CD4-positive, alpha-beta memory T cell (primary cell): ENCODE measurements at regions not wholly inside any gene's neighbourhood (a gene's known extent, or its start where the extent isn't known, plus 50 kb on each side); places are given as distances from the start of the nearest gene placed in this dataset.
"Not testable (repeated sequence)": the region's sequence is repeated elsewhere in the genome, so short reads cannot be mapped to it uniquely, and the experiment has no call there.

Source experiments
- CTCF ChIA-PET: fragments of 350-600 bp; sonication (Branson Sonifier 250); formaldehyde crosslinking; loops from one replicate; lab custom pipeline; 2021; ENCODE audit warnings: inconsistent platforms; ENCODE audit not compliant: partially characterized antibody; lab: Charles Lee
- POLR2A ChIA-PET: fragments of 350-600 bp; sonication (Branson Sonifier 250); formaldehyde crosslinking; loops from one replicate; lab custom pipeline; 2021; ENCODE audit not compliant: partially characterized antibody; lab: Charles Lee
- DNase-seq, 5 donors: peaks; one replicate each; pipeline versions ENCODE4 v3.0.0 to v3.0.0-alpha.2; 2020 to 2022; ENCODE audit warnings: mixed read lengths in 1 of 5
- H3K27ac ChIP-seq: one replicate; pipeline ENCODE4 v1.7.0; 2013; ENCODE audit warnings: low read depth, low read length
- H3K27me3 ChIP-seq: 2 replicates; pipeline ENCODE4 v1.7.0; 2013; ENCODE audit warnings: mild to moderate bottlenecking, low read length, moderate library complexity; ENCODE audit not compliant: insufficient read depth
- H3K36me3 ChIP-seq: 2 replicates; pipeline ENCODE4 v1.7.0; 2013; ENCODE audit warnings: mild to moderate bottlenecking, low read length, moderate library complexity; ENCODE audit not compliant: insufficient read depth
- H3K4me1 ChIP-seq: 2 replicates; pipeline ENCODE4 v1.7.0; 2013; ENCODE audit warnings: mild to moderate bottlenecking, low read length, moderate library complexity; ENCODE audit not compliant: insufficient read depth
- H3K4me3 ChIP-seq, 2 donors: one replicate each; pipeline ENCODE4 v1.7.0; 2013; ENCODE audit warnings: low read length in 2 of 2, mild to moderate bottlenecking in 1 of 2
- H3K9me3 ChIP-seq, 2 donors: one replicate each; pipeline ENCODE4 v1.7.0; 2013; ENCODE audit warnings: low read length in 2 of 2, control low read depth in 1 of 2; ENCODE audit not compliant: control insufficient read depth in 1 of 2
- H3K27ac Mint-ChIP-seq, 7 donors: one replicate each; pipeline ENCODE4 v1.8.0; 2020 to 2021; ENCODE audit warnings: mixed read lengths in 7 of 7, mild to moderate bottlenecking in 6 of 7, inconsistent platforms in 3 of 7, moderate library complexity in 3 of 7
- H3K27me3 Mint-ChIP-seq, 2 donors: one replicate each; pipeline ENCODE4 v1.8.0; 2020 to 2021; ENCODE audit warnings: mixed read lengths in 2 of 2
- H3K36me3 Mint-ChIP-seq, 2 donors: one replicate each; pipeline ENCODE4 v1.8.0; 2020 to 2021; ENCODE audit warnings: mixed read lengths in 2 of 2, inconsistent platforms in 1 of 2, mild to moderate bottlenecking in 1 of 2
- H3K4me1 Mint-ChIP-seq, 4 donors: one replicate each; pipeline ENCODE4 v1.8.0; 2020 to 2021; ENCODE audit warnings: mixed read lengths in 4 of 4, mild to moderate bottlenecking in 1 of 4
- H3K4me3 Mint-ChIP-seq, 8 donors: one replicate each; pipeline ENCODE4 v1.8.0; 2020 to 2021; ENCODE audit warnings: mixed read lengths in 8 of 8, mild to moderate bottlenecking in 7 of 8, moderate library complexity in 6 of 8, inconsistent platforms in 3 of 8
- H3K9me3 Mint-ChIP-seq, 8 donors: one replicate each; pipeline ENCODE4 v1.8.0; 2020 to 2021; ENCODE audit warnings: mixed read lengths in 8 of 8, mild to moderate bottlenecking in 5 of 8, inconsistent platforms in 3 of 8, moderate library complexity in 1 of 8
- intact Hi-C: fragments of 100-400 bp; cut with micrococcal nuclease; formaldehyde crosslinking; loops from one replicate; pipeline ENCODE4 v1.15.1; 2023

- DNase-seq, result no peak
- no peak overlapping the region for H3K4me3 Mint-ChIP-seq
- H3K36me3 ChIP-seq, result no peaks in the 10 kb centered on the region
- no peak overlapping the region for H3K27ac ChIP-seq
- intact Hi-C loops, result no loop called here
- H3K27me3 ChIP-seq, result no peaks in the 10 kb centered on the region
- ChIA-PET CTCF (no interaction called here), POLR2A (no interaction called here)
- H3K9me3 Mint-ChIP-seq, result peaks cover 0 to 10% (median 2%) of the 10 kb centered on the region in 8 donors
- H3K27ac Mint-ChIP-seq, result no peak overlapping the region
- H3K36me3 Mint-ChIP-seq, result no peaks in the 10 kb centered on the region
- peaks cover 0 to 2% of the 10 kb centered on the region in 2 donors for H3K27me3 Mint-ChIP-seq
- H3K4me3 ChIP-seq, result no peak overlapping the region
- H3K9me3 ChIP-seq, result no peaks in the 10 kb centered on the region
- no peaks in the 10 kb centered on the region for H3K4me1 Mint-ChIP-seq
- no peaks in the 10 kb centered on the region for H3K4me1 ChIP-seq
These were observed 144.8 kb upstream of the NEBL start for GRCh38 chr10:21041763-21042458.

- DNase-seq, result no peak
- CTCF ChIA-PET, result no interaction called here
- Mint-ChIP-seq H3K4me1 (no peaks in the 10 kb centered on the region), H3K27me3 (peaks cover 0 to 2% of the 10 kb centered on the region in 2 donors), H3K36me3 (no peaks in the 10 kb centered on the region), H3K4me3 (no peak overlapping the region), H3K27ac (no peak overlapping the region), H3K9me3 (peaks cover 0 to 12% (median 1%) of the 10 kb centered on the region in 8 donors)
- no peaks in the 10 kb centered on the region for H3K27me3 ChIP-seq
- POLR2A ChIA-PET, result no interaction called here
- H3K4me3 ChIP-seq, result no peak overlapping the region
- intact Hi-C loops, result no loop called here
- no peaks in the 10 kb centered on the region for H3K4me1 ChIP-seq
- H3K36me3 ChIP-seq, result no peaks in the 10 kb centered on the region
- H3K9me3 ChIP-seq, result no peaks in the 10 kb centered on the region
- no peak overlapping the region for H3K27ac ChIP-seq
These were observed 142.6 kb upstream of the NEBL start for GRCh38 chr10:21039721-21040120.

GRCh38 chr10:21036757-21037156 is 139.6 kb upstream of the NEBL start:
- intact Hi-C loops, result no loop called here
- Histone ChIP-seq H3K36me3 (no peaks in the 10 kb centered on the region), H3K27me3 (no peaks in the 10 kb centered on the region), H3K4me1 (no peaks in the 10 kb centered on the region), H3K27ac (no peak overlapping the region), H3K4me3 (no peak overlapping the region), H3K9me3 (no peaks in the 10 kb centered on the region)
- no peak overlapping the region for H3K4me3 Mint-ChIP-seq
- H3K27me3 Mint-ChIP-seq, result no peaks in the 10 kb centered on the region
- ChIA-PET CTCF (no interaction called here), POLR2A (no interaction called here)
- no peak for DNase-seq
- no peaks in the 10 kb centered on the region for H3K4me1 Mint-ChIP-seq
- H3K36me3 Mint-ChIP-seq, result no peaks in the 10 kb centered on the region
- no peak overlapping the region for H3K27ac Mint-ChIP-seq
- peaks cover 0 to 12% (median 1%) of the 10 kb centered on the region in 8 donors for H3K9me3 Mint-ChIP-seq

- H3K27me3 Mint-ChIP-seq, H3K4me3 ChIP-seq, H3K4me1 ChIP-seq, H3K27ac Mint-ChIP-seq, H3K9me3 ChIP-seq, H3K36me3 ChIP-seq, intact Hi-C loops, POLR2A ChIA-PET, H3K36me3 Mint-ChIP-seq, CTCF ChIA-PET, H3K9me3 Mint-ChIP-seq, H3K4me3 Mint-ChIP-seq, H3K27me3 ChIP-seq, H3K27ac ChIP-seq, DNase-seq, H3K4me1 Mint-ChIP-seq: not testable (repeated sequence)
These were observed 137.7 kb upstream of the NEBL start for GRCh38 chr10:21034770-21035169.

GRCh38 chr10:21034241-21034640 is 137.1 kb upstream of the NEBL start:
- H3K27ac ChIP-seq, result no peak overlapping the region

GRCh38 chr10:21032587-21033319 is 135.6 kb upstream of the NEBL start:
- Mint-ChIP-seq H3K27me3 (no peaks in the 10 kb centered on the region), H3K4me3 (no peak overlapping the region), H3K4me1 (no peaks in the 10 kb centered on the region), H3K27ac (no peak overlapping the region), H3K9me3 (peaks cover 0 to 5% (median under 1%) of the 10 kb centered on the region in 8 donors), H3K36me3 (no peaks in the 10 kb centered on the region)
- no peak overlapping the region for H3K4me3 ChIP-seq
- no peak for DNase-seq
- H3K9me3 ChIP-seq, result no peaks in the 10 kb centered on the region
- no peak overlapping the region for H3K27ac ChIP-seq
- H3K4me1 ChIP-seq, result no peaks in the 10 kb centered on the region
- no peaks in the 10 kb centered on the region for H3K27me3 ChIP-seq
- CTCF ChIA-PET, result no interaction called here
- intact Hi-C loops, result no loop called here
- POLR2A ChIA-PET, result no interaction called here
- no peaks in the 10 kb centered on the region for H3K36me3 ChIP-seq

More at GRCh38 chr10:21034241-21034640, 137.1 kb upstream of the NEBL start:
- no peaks in the 10 kb centered on the region for H3K27me3 Mint-ChIP-seq
- H3K4me1 Mint-ChIP-seq, result no peaks in the 10 kb centered on the region
- H3K4me1 ChIP-seq, result no peaks in the 10 kb centered on the region
- H3K36me3 ChIP-seq, result no peaks in the 10 kb centered on the region
- ChIA-PET CTCF (no interaction called here), POLR2A (no interaction called here)
- intact Hi-C loops, result no loop called here
- DNase-seq, result no peak
- H3K36me3 Mint-ChIP-seq, result no peaks in the 10 kb centered on the region
- H3K27me3 ChIP-seq, result no peaks in the 10 kb centered on the region
- H3K27ac Mint-ChIP-seq, result no peak overlapping the region
- H3K4me3 ChIP-seq, result no peak overlapping the region
- H3K4me3 Mint-ChIP-seq, result no peak overlapping the region
- H3K9me3 Mint-ChIP-seq, result peaks cover 0 to 8% (median under 1%) of the 10 kb centered on the region in 8 donors
- H3K9me3 ChIP-seq, result no peaks in the 10 kb centered on the region

- Mint-ChIP-seq H3K4me3 (no peak overlapping the region), H3K27ac (no peak overlapping the region), H3K4me1 (no peaks in the 10 kb centered on the region), H3K9me3 (peaks cover 0 to 5% (median under 1%) of the 10 kb centered on the region in 8 donors), H3K36me3 (no peaks in the 10 kb centered on the region), H3K27me3 (no peaks in the 10 kb centered on the region)
- Histone ChIP-seq H3K36me3 (no peaks in the 10 kb centered on the region), H3K4me1 (no peaks in the 10 kb centered on the region), H3K27me3 (no peaks in the 10 kb centered on the region), H3K27ac (no peak overlapping the region), H3K4me3 (no peak overlapping the region), H3K9me3 (no peaks in the 10 kb centered on the region)
- intact Hi-C loops, result no loop called here
- DNase-seq, result no peak
- CTCF ChIA-PET, result no interaction called here
- POLR2A ChIA-PET, result no interaction called here
These were observed 134.2 kb upstream of the NEBL start for GRCh38 chr10:21031232-21031795.
